ENCODE measurements at regions not wholly inside any gene's neighbourhood (a gene's known extent, or its start where the extent isn't known, plus 50 kb on each side); places are given as distances from the start of the nearest gene placed in this dataset.

- TF ChIP-seq, protein P1, sequence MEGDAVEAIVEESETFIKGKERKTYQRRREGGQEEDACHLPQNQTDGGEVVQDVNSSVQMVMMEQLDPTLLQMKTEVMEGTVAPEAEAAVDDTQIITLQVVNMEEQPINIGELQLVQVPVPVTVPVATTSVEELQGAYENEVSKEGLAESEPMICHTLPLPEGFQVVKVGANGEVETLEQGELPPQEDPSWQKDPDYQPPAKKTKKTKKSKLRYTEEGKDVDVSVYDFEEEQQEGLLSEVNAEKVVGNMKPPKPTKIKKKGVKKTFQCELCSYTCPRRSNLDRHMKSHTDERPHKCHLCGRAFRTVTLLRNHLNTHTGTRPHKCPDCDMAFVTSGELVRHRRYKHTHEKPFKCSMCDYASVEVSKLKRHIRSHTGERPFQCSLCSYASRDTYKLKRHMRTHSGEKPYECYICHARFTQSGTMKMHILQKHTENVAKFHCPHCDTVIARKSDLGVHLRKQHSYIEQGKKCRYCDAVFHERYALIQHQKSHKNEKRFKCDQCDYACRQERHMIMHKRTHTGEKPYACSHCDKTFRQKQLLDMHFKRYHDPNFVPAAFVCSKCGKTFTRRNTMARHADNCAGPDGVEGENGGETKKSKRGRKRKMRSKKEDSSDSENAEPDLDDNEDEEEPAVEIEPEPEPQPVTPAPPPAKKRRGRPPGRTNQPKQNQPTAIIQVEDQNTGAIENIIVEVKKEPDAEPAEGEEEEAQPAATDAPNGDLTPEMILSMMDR (CRISPR knock-in tag; IDR thresholded peaks at IDR 0.05) = no peak
- no peak for TF ChIP-seq MYNN (CRISPR knock-in tag; IDR thresholded peaks at IDR 0.05; ENCODE audit: low read depth)
- TF ChIP-seq SATB2 (CRISPR knock-in tag; IDR thresholded peaks at IDR 0.05) = no peak
Observed at GRCh38 chr9:24953070-24953469, 407.4 kb upstream of the IZUMO3 start.

Data from HepG2 (cell line).